GM21515 (cell line): ENCODE measurements at regions not wholly inside any gene's neighbourhood (a gene's known extent, or its start where the extent isn't known, plus 50 kb on each side); places are given as distances from the start of the nearest gene placed in this dataset.

Experiments
- ATAC-seq: cut with Tn5 transposase; IDR thresholded peaks from one replicate; pipeline ENCODE4 v1.9.1; 2021; ENCODE audit not compliant: unreplicated experiment

- ATAC-seq, result no peak
Measured at GRCh38 chr2:11016735-11017388, 105.1 kb downstream of the KCNF1 start.

- ATAC-seq, result no peak
Measured at GRCh38 chr2:11017921-11018320, 106.2 kb downstream of the KCNF1 start.

GRCh38 chr2:11018651-11019185 lies 107.0 kb downstream of the KCNF1 start:
- ATAC-seq, result no peak

- no peak for ATAC-seq
Measured at GRCh38 chr2:11019614-11020013, 107.9 kb downstream of the KCNF1 start.

GRCh38 chr2:11022064-11022463 lies 110.3 kb downstream of the KCNF1 start:
- no peak for ATAC-seq

- ATAC-seq, result no peak
Measured at GRCh38 chr2:11022591-11023273, 111.0 kb downstream of the KCNF1 start.

GRCh38 chr2:11023326-11024258 lies 111.9 kb downstream of the KCNF1 start:
- ATAC-seq, result no peak

- ATAC-seq, result no peak
Measured at GRCh38 chr2:11024259-11024645, 112.5 kb downstream of the KCNF1 start.

GRCh38 chr2:11024687-11025086 lies 113.0 kb downstream of the KCNF1 start:
- ATAC-seq, result no peak

GRCh38 chr2:11026286-11026921 lies 114.7 kb downstream of the KCNF1 start:
- no peak for ATAC-seq

GRCh38 chr2:11027195-11027594 lies 115.5 kb downstream of the KCNF1 start:
- ATAC-seq, result no peak

GRCh38 chr2:11028407-11028916 lies 116.7 kb downstream of the KCNF1 start:
- ATAC-seq, result no peak

GRCh38 chr2:11029136-11029535 lies 117.4 kb downstream of the KCNF1 start:
- ATAC-seq, result no peak

- ATAC-seq, result no peak
Measured at GRCh38 chr2:11030036-11030435, 118.3 kb downstream of the KCNF1 start.

- no peak for ATAC-seq
Measured at GRCh38 chr2:11030909-11031308, 119.2 kb downstream of the KCNF1 start.

- ATAC-seq, result no peak
Measured at GRCh38 chr2:11031876-11032275, 120.1 kb downstream of the KCNF1 start.

GRCh38 chr2:11032396-11032795 lies 120.7 kb downstream of the KCNF1 start:
- no peak for ATAC-seq

GRCh38 chr2:11033114-11033513 lies 121.4 kb downstream of the KCNF1 start:
- ATAC-seq, result no peak

GRCh38 chr2:11038641-11039040 lies 116.6 kb upstream of the SLC66A3 start:
- ATAC-seq, result no peak

GRCh38 chr2:11040992-11041391 lies 114.3 kb upstream of the SLC66A3 start:
- ATAC-seq, result no peak

GRCh38 chr2:11042841-11043240 lies 112.4 kb upstream of the SLC66A3 start:
- ATAC-seq, result no peak
